HG03064 (cell line): ENCODE measurements at regions not wholly inside any gene's neighbourhood (a gene's known extent, or its start where the extent isn't known, plus 50 kb on each side); places are given as distances from the start of the nearest gene placed in this dataset.

ENCODE experiments used
- ATAC-seq: cut with Tn5 transposase; IDR thresholded peaks from one replicate; pipeline ENCODE4 v1.9.1; 2021; ENCODE audit warnings: low read depth; ENCODE audit not compliant: unreplicated experiment

GRCh38 chr9:95762322-95762721 is 113.2 kb upstream of the ERCC6L2 start:
- no peak for ATAC-seq

DNA sequence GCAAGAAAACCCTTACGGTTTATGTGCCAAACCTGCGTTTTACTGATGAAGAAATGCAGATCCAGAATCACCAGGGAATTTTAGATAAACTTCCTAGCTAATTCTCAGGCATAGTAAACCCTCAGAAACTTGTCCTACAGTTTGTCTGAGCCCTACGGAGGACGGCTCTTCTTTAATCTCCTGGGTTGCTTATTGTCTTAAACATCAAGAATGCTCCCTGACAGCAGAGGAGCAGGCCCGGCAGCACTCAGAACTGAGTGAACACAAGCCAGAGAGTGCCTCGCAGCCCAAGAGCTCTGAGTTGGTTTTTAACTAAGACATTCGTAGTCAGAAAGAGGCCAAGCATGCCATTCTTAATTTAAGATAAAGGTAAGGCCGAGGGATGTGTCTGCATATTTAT is 114.7 kb upstream of the ERCC6L2 start:
- ATAC-seq: no peak

- ATAC-seq: no peak
Observed at GRCh38 chr9:95757439-95757838, 118.1 kb upstream of the ERCC6L2 start.

DNA sequence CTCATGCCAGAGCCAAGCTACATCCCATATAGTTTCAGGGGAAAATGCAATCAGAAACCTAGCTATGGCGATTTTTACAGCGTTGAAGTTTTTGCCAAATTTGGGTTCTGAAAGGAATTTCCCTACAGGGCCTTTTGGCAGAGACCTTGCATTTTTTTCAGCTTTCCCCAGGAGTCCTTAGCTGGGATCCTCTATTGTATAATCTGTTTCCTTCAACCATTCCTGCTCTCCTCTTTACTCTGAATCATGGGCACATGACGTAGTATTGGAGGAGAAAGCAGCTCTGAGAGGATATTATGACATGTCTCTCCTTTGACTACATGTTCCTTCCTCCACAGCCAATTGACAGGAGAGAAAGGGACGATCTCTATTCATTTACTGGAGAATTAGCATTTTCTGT is 118.5 kb upstream of the ERCC6L2 start:
- no peak for ATAC-seq

DNA sequence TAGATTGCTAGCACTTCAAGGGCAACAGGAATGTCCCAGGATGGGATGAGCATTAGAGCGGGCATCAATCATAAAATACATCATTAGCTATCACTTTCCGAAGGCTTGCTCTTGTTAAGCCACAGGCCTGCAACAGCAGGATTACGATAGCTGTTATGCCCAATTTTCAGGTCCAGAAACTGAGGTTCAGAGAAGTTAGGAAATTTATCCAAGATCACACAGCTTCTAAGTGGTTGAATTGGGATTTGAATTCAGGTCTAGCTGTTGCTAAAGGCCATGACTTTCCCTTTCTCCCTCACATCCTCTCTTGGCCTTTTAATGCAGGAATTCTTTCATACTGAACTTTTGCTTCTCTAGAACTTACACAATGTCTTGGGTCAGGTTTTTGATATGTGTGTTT is 119.4 kb upstream of the ERCC6L2 start:
- ATAC-seq: no peak

DNA sequence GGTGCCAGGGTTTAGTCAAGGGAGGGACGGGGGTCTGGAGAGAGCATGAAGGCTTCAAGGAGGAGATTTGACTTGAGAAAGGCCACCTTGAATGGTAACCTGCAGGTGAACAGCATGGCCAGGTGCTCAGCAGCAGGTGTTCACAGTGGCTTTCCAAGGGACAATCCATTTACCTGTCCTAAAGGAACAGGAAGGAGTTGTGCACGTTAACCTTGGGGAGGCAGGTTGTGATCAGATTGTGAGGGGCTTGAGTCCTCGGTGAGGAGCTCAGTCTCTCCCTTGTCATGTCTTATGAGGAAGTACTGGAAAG is 120.1 kb upstream of the ERCC6L2 start:
- ATAC-seq: no peak

GRCh38 chr9:95754533-95755420 is 120.7 kb upstream of the ERCC6L2 start:
- ATAC-seq: no peak

DNA sequence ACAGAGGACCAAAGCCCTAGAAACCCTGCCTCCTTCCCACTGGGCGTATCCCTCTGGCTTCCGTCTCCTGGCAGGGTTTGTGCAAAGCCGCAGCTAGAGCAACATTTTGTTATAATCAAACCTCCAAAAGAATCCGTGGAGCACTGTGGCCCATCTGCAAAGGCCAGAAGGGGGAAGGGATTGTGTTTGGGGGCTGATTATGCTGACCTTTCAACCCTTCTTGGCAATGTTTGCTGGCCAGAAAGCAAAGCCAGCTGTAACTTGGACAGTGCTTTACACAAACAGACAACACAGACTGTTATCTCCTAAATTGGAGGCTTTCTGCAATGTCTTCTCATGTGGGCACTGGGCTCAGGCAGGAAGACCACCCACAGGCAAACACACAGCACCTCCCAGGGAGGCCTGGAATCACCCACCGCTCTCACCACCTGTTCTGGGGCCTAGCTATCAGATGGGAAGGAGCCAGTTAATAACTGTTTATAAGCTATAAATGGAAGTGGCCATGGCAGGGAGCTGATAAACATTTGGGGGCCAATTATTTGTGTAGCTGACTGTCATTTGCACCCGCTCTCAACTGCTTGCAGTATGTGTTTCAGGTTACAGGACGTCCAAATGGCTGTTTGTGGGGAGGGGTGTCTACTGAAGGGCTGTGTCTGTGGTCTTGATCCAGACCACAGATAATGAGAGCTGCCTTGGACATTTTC is 121.6 kb upstream of the ERCC6L2 start:
- no peak for ATAC-seq

DNA sequence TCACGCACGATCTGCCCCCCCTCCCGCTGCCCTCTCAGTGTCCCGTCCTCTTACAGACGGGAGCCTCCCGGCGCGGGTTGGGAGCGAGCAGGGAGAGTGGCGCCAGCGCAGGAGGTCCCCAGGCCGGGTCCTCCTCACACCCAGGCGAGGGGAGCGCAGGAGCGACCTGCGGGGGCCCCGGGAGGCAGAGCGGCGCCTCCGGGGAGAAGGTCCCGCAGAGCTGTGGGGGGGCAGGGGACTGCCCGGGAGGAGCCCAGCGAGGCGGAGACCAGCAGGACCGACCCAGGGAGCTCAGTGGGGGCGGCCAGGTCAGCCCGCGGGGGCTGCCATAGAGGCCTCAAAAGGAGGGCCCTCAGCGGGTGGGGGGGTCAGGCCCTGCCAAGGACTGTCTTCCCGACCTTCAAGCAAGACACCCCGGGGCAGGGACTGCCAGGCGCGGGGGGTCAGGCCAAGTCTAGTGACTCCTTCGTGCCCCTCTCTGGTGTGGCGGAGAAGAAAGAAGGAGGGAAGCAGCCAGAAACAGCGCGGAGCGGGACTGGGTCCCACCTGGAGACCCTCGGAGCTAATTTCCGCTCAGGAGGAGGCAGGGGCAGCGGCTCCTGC is 123.3 kb upstream of the ERCC6L2 start:
- no peak for ATAC-seq

DNA sequence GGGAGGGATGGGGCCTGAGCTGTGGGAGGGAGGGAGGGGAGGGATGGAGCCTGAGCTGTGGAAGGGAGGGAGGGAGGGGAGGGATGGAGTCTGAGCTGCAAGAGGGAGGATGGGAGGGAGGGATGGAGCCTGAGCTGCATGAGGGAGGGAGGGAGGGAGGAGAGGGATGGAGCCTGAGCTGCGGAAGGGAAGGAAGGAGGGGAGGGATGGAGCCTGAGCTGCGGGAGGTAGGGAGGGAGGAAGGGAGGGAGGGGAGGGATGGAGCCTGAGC is 124.0 kb upstream of the ERCC6L2 start:
- ATAC-seq: no peak

DNA sequence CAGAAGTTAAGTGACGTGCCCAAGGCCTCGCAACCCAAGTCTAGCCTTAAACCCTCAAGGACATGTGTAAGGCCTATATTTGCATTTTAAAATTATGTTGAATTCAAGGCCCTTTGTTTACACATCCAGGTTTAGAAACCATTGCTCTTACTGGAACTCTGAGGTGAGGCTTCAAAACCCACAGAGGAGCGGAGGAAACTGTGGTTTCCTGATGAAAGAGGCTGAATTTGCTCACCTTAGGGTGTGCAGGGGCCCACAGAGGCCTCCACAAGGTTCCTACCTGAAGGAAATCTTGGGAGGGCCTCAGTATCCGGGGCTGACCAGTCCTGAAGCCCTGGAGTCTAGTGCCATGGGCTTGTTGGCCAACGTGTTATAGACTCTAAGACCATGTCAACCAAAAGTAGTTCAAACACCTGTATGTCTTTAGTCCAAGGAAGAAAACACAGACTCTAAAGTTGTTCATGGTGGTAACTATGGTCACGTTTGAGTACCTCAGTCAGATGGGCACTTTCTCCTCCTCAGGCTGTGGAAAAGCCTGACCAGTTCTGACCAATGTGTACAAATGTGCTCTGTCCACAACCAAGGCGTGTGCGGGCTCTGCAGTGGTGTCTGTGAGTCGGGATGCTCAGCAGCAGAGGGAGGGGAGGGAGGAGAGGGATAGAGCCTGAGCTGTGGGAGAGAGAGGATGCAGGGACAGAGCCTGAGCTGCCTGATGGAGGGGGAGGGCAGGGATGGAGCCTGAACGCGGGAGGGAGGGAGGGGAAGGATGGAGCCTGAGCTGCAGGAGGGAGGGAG is 124.6 kb upstream of the ERCC6L2 start:
- ATAC-seq: no peak

DNA sequence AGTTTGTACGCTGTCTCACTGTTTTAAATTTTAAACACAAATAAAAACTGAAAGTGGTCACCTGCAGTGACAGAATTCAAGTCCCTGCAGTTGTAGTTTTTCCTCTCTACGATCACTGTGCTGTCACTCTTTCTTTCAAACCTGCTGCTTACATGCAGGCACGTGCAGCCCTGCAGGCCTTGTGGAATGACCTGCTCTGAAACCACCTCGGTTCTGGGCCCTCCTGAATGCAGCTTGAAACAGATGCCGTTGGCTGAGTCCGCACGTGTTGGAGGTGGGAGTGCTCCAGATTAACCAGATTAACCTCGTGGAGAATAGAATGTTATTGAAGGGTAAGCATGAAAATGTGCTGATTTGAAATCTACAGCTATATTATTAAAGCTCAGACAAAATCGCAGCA is 126.0 kb upstream of the ERCC6L2 start:
- ATAC-seq: no peak

DNA sequence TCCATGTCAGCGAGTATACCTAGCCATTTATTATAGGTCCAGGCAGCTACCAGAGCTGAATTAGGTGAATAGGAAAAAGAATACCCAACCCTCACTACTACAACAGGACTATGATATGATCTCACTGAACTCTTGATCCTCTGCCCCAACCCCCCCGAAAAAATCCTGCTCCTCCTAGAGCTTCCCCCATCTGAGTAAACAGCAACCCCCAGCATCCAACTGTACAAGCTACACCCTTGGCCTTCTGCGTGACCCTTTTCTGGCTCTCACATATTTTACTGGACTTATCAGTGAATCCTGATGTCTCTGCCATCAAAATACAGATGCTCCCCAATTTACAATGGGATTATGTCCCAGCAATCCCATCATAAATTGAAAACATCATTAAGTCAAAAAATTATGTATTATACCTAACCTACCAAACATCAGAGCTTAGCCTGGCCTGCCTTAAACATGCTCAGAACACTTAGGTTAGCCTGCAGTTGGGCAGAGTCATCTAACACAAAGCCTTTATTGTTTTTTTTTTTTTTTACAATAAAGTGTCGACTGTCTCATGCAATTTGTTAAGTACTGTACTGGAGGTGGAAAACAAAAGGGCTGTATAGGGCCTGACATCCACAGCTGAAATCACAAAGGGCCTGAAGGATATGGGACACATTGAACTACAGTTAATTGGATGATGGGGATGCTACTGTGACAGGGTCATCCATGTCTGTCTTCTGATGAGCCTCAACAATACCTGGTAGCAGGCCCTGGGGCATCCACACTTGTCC is 128.9 kb upstream of the ERCC6L2 start:
- ATAC-seq: no peak

DNA sequence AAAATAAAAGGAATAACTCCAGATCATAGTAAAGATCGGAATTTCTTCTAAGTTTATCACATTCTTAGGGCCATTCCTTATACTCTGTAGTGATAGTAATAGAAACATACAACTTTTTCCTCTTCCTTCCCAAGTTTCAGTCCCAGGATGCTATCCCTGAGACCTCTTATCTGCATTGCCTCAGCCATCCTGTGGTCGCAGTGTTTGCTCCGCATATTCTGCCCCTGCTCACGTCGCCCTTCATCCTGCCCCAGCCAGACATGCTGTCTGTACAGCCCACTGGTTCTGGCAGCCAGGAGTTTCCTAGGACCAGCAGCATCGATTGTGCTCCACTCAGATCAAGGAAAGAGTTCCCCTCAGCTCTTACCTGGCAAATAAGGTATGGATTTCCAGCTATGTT is 132.7 kb upstream of the ERCC6L2 start:
- no peak for ATAC-seq

DNA sequence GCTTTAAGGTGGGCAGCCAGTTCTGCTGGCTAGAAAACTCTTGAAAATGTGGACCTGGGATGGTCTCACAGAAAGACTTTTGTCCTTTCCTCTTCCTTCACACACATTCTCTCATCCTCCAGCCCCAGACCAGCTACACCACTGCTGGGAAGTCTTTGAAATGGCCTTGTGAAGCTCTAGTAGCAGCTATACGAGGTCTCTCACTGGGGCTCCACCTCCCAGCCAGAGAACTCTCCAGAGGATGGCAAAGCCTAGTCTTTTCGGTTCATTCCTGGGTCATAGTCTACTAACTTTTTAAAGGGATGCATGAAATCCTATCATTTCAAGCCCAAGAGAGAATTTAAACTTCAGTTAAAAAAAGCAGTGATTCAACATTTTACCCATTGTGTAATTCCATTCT is 133.9 kb upstream of the ERCC6L2 start:
- ATAC-seq: no peak

DNA sequence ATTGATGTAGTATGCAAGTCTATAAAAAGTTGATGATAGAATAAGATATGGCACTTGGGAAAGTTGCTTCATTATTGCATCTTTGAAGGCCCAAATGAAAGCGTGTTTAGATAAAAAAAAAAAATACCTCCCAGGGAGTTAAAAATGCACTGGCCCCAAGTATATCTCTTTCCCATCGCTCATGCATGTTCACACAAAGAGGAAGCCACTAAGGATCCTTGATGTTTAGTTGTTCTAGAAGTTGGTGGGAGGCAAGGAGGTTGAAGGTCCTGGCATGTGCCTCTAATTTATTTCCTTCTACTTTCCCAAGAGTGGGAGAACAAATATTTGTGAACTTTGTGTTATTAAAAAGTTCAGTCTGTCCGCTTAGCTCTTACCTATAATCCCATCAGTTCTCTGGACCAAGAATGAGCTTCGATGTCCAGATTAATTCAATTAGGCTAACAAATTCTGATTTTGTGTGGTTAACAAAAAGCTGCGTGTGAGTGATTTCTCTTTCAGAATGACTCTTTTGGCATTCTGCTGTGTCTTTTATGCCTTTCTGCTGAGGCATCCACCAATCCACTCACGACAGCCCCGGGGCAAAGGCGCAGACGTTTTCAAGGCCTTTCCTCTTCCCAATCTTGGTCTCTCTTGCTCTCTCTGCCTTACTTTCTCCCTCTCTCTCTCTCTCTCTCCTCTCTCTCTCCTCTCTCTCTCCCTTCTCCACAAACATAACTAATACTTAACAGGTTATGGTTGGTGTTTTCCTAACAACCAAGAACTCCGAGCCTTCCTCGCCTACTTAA is 135.1 kb upstream of the ERCC6L2 start:
- no peak for ATAC-seq

DNA sequence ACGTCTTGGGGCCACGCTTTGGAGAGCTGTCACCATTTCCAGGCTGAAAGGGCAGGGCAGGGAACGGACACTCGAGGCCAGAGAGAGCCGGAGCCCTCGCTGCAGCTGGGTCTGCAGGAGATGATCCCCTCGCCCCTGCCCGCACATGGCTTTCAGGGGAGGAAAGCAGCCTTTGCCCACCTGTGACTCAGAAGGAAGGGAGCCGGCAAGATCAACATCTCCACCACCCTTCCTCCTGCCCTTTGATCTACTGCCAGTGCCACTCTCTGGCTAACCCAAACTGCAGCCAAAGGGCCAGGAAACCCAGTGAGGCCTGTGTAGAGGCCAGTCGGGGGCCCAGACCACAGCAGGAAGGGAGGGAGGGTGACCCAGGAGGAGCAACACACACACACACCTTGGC is 137.1 kb upstream of the ERCC6L2 start:
- ATAC-seq: no peak

DNA sequence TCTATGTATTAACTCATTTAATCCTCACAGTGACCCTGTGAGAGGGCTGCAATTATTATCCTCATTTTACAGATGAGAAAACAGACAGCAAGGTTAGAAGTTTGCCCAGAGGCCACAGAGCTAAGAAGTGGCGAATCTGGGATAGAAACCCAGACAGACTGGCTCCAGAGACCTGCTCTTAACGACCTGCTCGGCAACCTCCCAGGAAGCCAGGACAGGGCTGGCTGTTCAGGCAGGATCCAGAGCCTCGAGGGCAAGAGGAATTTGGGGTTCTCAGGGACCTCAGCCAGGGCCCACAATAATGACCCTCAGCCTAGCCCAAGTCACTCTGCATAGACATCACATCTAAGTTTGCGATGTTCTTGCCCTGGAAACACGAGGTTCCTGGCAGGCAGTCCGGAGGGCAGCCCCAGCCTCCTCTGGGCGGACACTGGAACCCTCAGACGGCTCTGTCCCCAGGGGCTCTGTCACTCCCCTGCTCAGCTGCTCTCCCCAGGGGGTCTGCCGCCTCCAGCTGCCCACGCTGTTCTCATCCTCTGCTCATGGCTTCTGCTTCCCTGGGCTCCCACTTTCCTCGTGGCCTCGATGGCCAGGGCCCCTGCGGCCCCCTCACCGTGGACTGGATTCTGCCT is 138.5 kb upstream of the ERCC6L2 start:
- ATAC-seq: no peak

DNA sequence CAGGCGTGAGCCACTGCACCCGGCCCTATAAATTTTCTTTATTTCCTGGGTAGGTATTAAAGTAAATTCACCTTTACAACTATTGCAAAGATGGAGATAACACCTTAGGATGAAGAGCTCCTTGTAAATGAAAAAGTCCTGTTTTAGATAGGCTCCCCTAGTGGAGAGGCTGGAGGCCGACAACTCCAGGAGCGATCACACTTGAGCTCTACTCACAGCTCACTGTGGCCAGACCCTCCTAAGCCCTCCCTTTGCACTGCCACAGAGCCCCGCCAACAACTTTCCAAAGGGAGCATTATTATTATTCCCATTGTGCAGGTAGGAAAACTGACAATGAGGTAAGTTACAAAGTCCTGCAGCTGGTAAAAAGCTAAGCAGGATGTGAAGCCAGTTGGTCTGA is 139.1 kb upstream of the ERCC6L2 start:
- no peak for ATAC-seq
